ENCODE measurements at regions not wholly inside any gene's neighbourhood (a gene's known extent, or its start where the extent isn't known, plus 50 kb on each side); places are given as distances from the start of the nearest gene placed in this dataset.

GRCh38 chr18:73918816-73919215 is 228.8 kb downstream of the FBXO15 start:
- DNase-seq (ENCODE audit: low spot score): no peak

GRCh38 chr18:73917046-73917445 is 230.6 kb downstream of the FBXO15 start:
- DNase-seq (ENCODE audit: low spot score): no peak

- no peak for DNase-seq (ENCODE audit: low spot score)
These were observed 234.1 kb downstream of the FBXO15 start for GRCh38 chr18:73913505-73913904.

GRCh38 chr18:73908323-73908722 is 239.3 kb downstream of the FBXO15 start:
- DNase-seq (ENCODE audit: low spot score): no peak

- DNase-seq (ENCODE audit: low spot score): no peak
These were observed 246.1 kb downstream of the FBXO15 start for GRCh38 chr18:73901566-73901965.

GRCh38 chr18:73901151-73901550 is 246.5 kb downstream of the FBXO15 start:
- no peak for DNase-seq (ENCODE audit: low spot score)

GRCh38 chr18:73900106-73900835 is 247.4 kb downstream of the FBXO15 start:
- DNase-seq (ENCODE audit: low spot score): no peak

- DNase-seq (ENCODE audit: low spot score): no peak
These were observed 250.1 kb downstream of the FBXO15 start for GRCh38 chr18:73897517-73897916.

- no peak for DNase-seq (ENCODE audit: low spot score)
These were observed 250.9 kb downstream of the FBXO15 start for GRCh38 chr18:73896685-73897084.

GRCh38 chr18:73895701-73896100 is 251.9 kb downstream of the FBXO15 start:
- no peak for DNase-seq (ENCODE audit: low spot score)

GRCh38 chr18:73893880-73894279 is 253.8 kb downstream of the FBXO15 start:
- no peak for DNase-seq (ENCODE audit: low spot score)

GRCh38 chr18:73891572-73892421 is 255.8 kb downstream of the FBXO15 start:
- no peak for DNase-seq (ENCODE audit: low spot score)

- no peak for DNase-seq (ENCODE audit: low spot score)
These were observed 259.1 kb downstream of the FBXO15 start for GRCh38 chr18:73888565-73888964.

GRCh38 chr18:73887801-73888200 is 259.8 kb downstream of the FBXO15 start:
- no peak for DNase-seq (ENCODE audit: low spot score)

GRCh38 chr18:73884868-73885267 is 262.8 kb downstream of the FBXO15 start:
- no peak for DNase-seq (ENCODE audit: low spot score)

GRCh38 chr18:73881396-73881917 is 266.2 kb downstream of the FBXO15 start:
- no peak for DNase-seq (ENCODE audit: low spot score)

- DNase-seq (ENCODE audit: low spot score): no peak
These were observed 267.2 kb downstream of the FBXO15 start for GRCh38 chr18:73880387-73880786.

- no peak for DNase-seq (ENCODE audit: low spot score)
These were observed 267.9 kb downstream of the FBXO15 start for GRCh38 chr18:73879766-73880165.

- no peak for DNase-seq (ENCODE audit: low spot score)
These were observed 268.3 kb downstream of the FBXO15 start for GRCh38 chr18:73879328-73879727.

- no peak for DNase-seq (ENCODE audit: low spot score)
These were observed 278.5 kb downstream of the FBXO15 start for GRCh38 chr18:73869182-73869581.

- DNase-seq (ENCODE audit: low spot score): no peak
These were observed 285.9 kb downstream of the FBXO15 start for GRCh38 chr18:73861771-73862170.

- no peak for DNase-seq (ENCODE audit: low spot score)
These were observed 287.7 kb downstream of the FBXO15 start for GRCh38 chr18:73859837-73860397.

Measured in SW480 (cell line).